ENCODE measurements at regions not wholly inside any gene's neighbourhood (a gene's known extent, or its start where the extent isn't known, plus 50 kb on each side); places are given as distances from the start of the nearest gene placed in this dataset.

DNA sequence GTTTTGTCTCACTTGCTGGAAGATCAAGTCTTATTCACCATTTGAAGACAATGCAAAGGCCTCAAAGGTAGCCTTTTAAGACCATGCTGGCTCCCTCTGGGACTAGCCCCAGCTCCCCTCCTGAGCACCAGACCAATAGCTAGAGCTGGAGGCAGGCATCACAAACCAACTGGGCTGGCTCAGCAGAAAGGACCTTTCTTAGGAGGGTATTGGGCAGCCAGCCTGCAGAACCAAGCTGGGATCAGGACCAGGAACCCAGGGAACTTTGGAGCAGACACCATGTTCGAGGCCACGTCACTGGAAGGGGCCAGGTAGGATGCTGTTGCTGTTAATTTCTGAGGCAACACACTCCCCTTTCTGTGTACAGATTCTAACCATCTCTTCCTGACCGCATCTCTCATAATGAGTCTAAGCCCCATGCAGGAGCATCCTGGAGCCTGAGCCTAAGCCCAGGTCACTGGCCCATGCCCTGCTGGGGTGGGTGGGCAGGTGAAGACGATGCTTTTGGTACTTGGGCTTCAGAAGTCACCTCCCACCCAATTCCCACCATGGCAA is 81.4 kb upstream of the KLF13 start:
- no peak for DNase-seq (ENCODE audit: low spot score)

DNA sequence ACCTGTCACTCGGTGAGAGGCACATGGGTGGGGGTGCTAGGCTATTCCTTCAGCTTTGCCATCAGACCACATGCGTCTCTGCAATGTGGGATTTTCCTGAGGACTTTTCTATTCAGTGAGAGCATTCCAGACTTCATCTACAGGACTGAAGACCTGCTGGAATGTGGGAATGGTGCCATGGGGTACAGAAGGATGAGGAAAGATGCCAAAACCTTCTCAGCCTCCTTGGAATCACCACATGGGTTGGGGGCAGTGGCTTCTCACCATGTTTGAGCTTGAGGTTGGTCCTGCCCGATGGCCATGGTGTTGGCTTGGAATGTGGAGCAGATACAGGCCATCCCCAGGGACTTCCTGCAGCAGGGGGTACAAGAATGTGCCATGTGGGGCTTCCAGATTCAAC is 80.9 kb upstream of the KLF13 start:
- DNase-seq (ENCODE audit: low spot score), result no peak

DNA sequence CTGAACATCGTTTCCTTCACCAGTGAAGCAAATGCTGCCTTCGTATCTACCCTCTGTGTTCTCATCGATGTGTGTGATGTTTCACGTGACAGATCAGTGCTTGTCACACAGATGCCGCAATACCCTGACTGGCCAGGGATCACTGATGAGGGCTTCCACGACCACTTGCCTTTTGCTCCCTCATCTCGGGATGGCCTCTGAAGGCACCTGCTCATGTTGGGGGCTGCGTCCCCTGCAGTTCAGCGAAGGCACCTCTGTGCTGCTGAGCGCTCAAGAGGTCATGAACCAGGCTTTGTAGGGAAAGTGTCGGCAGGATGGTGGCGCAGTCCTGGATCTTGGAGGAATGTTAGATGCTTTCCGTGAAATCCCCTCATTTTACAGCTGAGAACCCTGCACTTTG is 79.2 kb upstream of the KLF13 start:
- DNase-seq (ENCODE audit: low spot score), result no peak

DNA sequence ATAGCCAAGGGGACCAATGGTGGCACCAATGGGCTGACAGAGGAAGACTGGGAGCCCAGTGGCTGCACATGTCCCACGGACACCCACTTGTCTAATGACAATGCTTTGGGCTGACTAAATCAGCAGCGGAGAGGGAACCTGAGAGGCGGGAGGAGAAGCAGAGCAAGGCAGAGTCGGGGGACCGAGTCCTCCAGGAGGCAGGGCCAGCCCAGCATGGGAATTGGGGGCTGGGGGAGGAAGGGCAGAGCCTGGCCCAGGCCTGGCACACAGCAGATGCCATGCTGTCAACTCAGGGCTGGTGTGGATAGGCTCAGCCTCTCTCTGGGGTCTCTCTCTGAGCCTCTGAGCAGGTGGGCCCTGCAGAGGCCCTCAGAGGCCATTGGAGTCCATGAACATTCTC is 78.4 kb upstream of the KLF13 start:
- no peak for DNase-seq (ENCODE audit: low spot score)

DNA sequence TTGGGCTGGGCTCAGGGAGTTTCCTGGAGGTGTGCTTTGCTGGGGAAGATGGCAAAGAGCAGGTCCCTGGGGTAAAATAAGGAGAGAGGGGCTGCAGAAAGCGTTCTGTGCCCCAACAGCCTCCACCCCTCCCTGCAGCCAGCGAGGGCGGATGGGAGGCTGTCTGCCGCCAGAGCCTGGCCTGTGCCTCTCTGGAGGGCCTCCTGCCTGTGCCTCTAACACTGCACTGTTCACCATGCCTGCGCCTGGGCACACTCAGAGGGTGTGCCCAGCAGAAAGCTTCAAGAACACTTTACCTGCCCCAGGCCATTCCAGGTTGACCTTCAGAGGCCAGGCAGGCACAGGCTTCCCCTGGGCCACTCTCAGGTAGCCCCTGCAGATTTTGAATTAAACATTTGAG is 77.7 kb upstream of the KLF13 start:
- no peak for DNase-seq (ENCODE audit: low spot score)

DNA sequence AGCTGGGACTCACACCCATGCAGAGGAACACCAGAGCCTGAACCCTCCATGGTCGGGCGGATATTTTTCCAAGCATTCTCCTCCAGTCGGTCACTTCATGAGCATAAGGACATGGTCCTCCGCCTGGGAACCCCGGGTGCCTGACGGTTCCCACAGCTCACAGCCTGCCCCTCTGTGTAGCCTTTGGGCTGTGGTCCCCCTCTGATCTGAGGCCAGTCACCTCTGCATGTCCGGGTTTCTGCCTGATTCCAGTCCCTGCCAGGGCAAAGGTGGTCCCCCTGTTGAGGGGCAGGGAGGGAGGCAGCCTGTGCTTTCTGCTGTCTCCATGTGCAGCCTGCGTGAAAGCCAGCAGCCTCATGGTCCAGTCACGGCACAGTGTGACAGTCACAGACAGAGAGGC is 76.6 kb upstream of the KLF13 start:
- no peak for DNase-seq (ENCODE audit: low spot score)

DNA sequence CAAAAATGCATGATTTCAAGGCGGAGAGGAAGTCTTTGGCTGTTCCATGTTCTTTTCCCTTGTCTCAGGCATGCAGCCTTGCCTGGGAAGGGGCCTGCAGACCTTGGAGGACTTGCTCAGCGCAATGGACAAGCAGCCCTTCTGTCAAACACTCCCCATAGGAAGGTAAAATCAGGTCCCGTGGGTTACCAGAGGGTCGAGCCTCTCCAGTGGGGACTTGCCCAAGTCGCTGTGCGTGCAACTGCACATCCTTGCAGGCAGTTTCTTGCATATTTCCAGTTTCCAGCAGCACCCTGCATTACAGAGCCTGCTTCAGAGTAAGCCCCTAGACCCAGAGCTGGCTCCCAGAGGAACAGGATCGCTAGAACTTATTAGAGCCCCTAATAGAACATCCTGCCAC is 75.5 kb upstream of the KLF13 start:
- DNase-seq (ENCODE audit: low spot score), result no peak

DNA sequence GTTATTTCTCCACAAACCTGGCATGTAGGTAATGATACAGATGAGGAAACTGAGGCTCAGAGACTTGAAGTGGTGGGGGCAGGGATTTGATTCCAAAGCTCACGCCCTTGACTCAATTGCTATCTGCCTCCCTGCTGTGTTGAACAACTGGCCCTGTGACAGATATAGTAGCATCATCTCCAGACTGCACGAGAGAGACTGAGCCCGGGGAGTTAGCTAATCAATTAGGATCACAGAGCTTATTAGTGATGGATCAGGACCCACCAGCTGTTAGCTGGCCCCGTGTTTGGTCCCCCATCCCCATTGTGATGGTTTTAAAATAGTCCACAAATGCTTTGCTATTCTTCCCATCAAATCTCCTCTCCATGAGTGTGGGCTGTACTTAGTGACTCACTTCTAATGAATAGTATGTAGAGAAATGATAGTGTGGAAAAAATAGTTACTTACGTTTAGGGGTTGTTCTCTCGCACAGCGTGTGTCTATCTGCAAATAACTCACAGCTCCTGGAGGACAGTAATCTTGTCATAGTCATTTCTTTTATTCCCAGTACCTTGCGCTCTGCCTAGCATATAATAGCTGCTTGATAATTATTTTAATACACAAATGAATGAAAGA is 74.4 kb upstream of the KLF13 start:
- DNase-seq (ENCODE audit: low spot score), result peak; percentile 45

DNA sequence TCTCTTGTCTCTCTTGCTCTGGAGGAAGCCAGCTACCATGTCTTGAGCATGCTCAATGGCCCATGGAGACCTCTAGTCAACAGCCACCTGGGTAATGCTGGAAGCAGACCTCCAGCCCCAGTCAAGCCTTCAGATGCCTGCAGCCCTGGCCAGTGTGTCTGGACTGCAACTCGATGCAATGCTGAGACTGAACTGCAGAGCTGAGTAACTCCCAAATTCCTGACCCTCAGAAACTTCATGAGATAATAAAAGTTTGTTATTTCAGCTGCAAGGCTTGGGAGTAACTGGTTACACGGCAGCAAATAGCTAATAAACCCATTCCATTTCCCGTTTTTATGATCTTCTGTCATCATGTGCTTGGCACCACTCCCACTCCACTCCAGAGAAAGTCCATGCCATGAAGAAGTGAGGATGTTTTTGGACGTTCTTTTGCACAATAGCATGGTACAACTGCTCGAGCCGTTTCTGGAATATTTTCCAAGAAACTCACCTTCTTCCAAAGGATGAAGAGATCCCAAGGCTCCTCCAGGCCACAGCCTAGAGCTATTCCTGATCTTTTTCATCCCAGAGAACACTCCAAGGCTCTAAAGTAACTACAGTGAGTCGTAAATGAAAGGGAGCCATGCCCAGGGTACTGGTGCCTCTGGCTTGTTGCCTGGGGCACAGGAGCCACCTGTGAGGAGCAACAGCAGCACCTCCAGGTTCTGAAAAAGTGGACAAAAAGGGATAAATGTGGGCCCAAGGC is 72.0 kb upstream of the KLF13 start:
- no peak for DNase-seq (ENCODE audit: low spot score)

DNA sequence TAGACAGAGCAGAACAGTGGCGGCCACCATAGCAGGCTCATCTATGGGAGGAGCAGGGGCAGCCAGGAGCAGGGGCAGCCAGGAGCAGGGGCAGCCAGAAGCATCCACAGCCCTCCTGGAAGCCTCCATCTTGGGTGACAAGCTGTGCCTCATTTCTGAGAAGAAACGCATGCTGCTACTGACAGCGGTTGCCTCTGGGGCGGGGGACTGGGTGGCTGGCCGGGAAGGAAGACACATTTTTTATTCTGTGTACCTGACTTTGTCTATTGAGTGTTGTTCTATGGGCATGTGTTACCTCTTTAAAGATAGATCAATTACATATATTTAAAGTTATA is 71.5 kb upstream of the KLF13 start:
- no peak for DNase-seq (ENCODE audit: low spot score)

DNA sequence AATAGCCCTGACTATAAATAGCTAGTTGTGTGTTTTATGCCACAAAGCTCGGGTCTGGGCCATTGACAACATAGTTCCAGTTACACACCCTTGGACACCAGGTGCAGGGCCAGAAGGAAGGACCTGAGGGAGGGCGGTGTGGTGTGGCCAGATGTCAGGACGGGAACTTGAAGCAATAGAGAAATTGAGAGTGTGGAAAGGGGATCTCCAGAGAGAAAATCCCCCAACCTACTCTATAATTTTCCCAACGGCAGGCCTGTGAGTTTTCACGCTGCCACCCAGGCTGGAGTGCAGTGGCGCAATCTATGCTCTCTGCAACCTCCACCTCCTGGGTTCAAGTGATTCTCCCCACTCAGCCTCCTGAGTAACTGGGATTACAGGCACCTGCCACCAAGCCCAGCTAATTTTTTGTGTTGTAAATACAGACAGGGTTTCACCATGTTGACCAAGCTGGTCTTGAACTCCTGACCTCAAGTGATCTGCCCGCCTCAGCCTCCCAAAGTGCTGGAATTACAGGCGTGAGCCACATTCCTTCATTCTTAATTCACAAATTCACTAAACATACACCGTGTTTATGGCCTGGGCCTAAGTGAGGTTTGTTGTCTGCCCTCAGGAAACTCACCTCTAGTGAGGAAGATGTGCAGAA is 70.8 kb upstream of the KLF13 start:
- DNase-seq (ENCODE audit: low spot score), result peak; percentile 40

DNA sequence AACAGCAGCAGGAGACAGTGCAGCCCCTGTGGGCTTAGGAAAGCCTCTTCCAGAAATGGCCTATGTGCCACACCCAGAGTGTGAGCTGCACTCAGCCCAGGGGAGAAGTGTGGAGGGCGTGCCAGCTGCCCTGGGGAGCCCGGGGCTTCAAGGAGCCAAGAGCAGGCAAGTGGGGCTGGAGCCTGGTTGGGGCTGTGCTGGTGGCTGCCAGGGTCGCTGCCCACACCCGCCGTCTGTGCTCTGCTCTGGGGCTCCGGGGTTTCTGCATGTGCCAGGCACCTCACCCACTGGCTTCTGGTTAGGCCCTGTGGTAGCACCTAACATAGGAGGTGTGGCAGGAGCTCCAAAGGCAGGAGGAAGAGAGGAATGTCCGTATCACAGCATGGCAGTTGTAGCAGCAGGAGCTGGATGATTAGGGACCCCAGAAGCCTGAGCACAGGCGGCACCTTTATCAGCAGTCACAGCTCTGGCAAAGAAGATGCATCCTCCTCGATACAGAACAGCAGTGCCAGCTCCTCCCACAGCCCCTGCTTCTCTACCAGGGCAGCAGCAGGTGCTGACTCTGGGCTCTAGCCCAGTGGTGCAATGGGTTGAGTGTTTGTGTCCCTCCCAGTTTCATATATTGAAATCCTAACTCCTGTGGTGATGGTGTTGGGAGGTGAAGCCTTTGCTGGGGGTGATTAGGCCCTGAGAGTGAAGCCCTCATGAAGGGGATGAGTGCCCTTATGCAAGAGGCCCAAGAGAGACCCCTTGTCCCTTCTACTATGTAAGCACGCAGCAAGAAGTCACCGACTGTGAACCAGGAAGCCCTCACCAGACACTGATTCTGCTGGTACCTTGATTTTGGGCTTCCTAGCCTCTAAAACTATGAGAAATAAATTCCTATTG is 70.0 kb upstream of the KLF13 start:
- peak; percentile 98 for DNase-seq (ENCODE audit: low spot score)

DNA sequence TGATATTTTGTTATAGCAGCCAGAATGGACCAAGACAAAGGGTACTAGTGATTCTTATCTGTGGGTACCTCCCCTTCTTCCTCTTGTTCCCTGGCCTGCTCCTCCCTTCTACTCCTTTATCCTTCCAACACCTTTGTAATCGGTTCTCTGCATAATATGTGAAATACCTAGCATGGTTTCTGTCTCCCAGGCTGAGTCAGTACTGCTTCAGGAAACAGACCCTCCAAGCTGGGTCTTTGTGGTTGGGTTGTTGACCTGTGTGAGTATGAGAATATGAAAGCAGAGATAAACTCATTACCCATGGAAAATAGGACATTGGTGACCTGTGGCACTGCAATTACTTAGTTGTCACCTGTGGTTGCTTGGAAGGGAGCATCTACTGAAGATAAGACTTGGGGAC is 69.3 kb upstream of the KLF13 start:
- peak; percentile 38 for DNase-seq (ENCODE audit: low spot score)

DNA sequence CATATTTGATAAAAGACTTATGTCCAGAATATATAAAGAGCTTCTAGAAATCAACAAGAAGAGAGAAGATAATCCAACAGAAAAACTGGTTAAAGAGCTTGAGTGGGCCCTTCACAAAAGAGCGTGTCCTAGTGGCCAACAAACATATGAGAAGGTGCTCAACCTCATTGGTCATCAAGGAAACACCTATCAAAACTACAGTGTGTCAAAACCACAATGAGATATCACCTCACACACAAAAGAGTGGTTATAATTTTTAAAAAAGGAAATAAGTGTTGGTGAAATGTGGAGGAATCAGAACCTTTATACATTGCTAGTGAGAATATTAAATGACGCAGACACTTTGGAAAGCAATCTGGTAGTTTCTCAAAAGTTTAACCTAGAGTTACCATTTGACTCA is 68.4 kb upstream of the KLF13 start:
- DNase-seq (ENCODE audit: low spot score), result no peak

DNA sequence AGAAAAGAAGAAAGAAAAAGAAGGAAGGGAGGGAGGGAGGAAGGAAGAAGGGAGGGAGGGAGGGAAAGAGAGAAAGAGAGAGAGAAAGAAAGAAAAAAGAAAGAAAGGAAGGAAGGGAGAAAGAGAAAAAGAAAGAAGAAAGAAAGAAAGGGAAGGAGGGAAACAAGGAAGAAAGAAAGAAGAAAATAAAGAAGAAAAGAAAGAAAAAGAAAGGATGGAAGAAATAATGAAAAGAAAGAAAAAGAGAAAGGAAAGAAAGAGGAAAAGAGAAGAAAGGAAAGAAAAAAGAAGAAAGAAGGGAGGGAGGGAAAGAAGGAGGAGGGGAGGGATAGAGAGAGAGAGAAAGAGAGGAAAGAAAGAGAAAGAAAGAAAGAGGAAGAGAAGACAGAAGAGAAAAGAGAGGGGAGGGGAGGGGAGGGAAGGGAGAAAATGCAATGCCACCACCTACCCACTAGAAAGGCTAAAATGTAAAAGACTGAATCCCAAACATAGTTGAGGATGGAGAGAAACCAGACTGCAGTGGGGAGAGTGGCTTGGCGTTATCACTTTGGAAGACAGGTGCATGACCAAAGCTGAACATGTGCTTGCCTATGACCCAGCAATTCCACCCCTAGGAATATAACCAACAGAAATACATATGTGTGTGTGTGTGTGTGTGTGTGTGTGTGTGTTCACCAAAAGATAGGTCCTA is 66.9 kb upstream of the KLF13 start:
- peak; percentile 47 for DNase-seq (ENCODE audit: low spot score)

DNA sequence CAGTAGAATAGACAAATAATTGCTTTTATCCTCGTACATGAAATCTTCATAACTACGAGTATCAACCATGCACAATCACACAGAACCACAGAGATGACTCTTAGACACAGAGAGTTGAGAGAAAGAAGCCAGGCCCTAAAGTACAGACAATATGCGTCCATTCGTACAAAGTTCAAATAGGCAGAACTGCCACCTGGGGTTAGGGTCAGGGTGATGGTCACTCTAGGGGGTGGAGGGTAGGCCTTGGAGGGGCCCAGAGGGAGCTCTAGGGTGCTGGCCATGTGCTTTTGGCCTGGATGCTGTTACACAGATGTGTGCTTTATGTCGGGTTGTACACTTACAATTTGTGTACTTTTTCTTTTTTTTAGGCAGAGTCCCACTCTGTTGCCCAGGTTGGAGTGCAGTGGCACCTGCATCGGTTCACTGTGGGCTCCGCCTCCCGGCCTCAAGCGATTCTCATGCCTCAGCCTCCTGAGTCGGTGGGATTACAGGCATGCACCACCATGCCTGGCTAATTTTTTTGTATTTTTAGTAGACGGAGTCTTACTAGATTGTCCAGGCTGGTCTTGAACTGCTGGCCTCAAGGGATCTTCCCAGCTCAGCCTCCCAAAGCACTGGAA is 65.9 kb upstream of the KLF13 start:
- no peak for DNase-seq (ENCODE audit: low spot score)

DNA sequence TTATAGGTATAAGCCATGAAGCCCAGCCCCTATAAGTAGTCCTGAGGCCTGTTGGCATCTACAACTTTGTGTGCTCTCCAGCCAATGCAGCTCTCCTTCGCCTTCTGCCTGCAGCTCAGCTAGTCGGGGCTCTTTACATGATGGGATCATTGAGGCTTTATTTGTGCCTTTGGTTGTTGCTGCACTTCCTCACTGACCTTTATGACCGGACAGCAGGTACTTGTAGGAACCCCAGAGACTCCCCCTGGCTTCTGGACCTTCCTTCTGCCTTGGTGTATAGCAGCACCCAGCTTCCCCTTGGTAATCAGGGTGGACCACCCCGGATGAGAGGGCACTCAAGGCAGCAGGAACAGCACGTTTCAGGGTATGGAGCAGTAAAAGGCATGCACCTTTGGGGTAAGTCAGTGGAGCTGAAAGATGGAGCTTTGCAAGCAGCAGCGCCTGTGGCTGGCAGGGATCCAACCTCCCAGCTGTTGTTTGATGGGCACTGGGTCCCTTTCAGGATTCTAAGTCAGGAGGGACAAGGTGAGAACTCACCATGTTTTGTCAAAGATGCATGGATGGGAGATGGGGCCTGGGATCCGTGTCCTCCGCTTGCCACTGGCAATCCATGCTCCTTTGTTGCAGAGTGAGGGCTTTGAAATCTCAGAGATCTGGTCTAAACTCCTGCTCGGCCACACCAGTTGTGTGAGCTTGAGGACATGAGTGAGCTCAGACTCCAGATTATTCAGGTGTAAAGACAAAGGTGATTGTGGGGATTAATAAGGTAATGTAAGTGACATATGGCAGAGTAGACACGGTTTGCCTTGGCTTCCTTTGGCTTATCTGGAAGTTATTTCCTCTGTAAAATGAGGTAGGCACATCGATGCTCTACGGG is 65.1 kb upstream of the KLF13 start:
- DNase-seq (ENCODE audit: low spot score), result no peak

DNA sequence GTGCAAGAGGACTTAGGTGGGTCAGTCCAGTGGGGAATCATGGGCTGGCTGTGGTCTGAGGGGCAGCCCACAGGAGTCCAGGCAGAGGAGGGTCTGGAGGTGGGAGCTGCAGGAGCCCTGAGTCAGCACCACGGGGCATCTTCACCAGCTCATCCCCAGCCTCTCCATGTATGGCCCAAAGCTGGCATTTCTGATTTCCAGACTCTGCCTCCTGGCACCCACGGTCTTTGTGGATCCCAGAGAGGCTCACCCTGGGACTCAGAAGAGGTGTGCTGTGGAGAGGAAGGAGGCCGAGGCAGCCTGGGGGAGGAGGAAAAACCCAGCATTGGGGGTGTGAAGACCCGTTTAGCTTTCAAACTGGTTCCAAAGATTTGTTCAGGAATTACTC is 64.5 kb upstream of the KLF13 start:
- DNase-seq (ENCODE audit: low spot score), result no peak

DNA sequence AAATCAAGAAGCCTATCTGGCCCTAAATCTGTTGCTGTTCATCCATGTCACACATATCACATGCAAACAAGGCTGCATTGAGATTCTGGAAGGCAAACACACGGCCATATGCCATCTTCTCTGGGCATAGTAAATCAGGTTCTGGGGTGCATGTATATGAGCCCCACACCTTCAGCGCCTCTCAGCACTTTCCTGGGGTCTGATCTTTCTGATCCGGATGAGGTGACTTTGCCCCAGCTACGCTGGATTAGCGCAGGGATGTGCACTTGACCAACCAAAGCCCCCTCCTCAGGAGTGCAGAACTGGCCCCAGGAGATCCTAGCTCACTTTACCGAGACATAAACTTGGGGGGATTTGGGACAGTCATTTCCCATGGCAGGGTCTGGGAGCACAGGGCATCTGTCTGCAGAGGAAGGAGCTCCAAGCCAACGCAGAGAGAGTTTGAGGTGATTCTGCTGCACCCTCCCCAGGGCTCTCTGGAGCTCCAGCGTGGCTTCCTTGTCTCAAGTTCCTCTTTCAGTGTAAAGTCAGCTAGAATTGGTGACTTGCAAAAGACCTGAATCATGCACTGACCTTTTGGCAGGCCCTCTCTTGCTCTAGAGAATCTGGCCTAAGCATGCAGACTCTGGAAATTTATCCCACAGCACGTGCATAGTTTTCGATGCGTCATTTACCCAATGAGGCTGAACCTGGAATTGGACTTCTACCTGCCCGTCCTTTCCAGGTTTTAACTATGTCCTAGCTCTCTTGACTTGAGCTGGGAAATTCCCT is 63.5 kb upstream of the KLF13 start:
- DNase-seq (ENCODE audit: low spot score), result peak; percentile 69

All from hematopoietic multipotent progenitor cell treated with erythropoietin and hydrocortisone succinate and interleukin-3 and kit ligand, for 15 days (in vitro differentiated cells).